ENCODE measurements at regions not wholly inside any gene's neighbourhood (a gene's known extent, or its start where the extent isn't known, plus 50 kb on each side); places are given as distances from the start of the nearest gene placed in this dataset.

DNA sequence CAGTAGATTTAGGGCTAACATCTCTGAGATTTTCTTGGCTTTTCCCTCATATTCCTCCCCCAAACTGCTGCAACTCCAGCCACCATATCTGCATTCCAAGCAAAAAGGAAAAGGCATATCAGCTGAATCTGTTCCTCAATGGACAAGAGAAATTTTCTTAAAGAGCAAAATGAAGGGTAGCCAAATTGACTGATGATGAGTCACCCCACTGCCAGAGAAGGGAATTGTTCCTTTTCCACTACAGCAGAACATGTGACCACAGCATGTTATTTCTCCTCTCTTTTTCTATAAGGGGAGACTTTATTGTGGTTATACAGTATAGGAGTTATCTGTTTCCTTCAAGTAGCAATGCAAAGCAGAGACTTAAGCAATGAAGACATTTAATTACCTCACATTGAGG is 172.5 kb downstream of the MTHFS start:
- Histone ChIP-seq H3K27ac (ENCODE audit: low read depth, low read length) (no peak overlapping the region), H3K27me3 (ENCODE audit: insufficient read depth, low read length) (no peaks in the 10 kb centered on the region), H3K4me2 (ENCODE audit: low read length) (no peak overlapping the region), H3K4me3 (ENCODE audit: insufficient read depth, low read depth, low read length) (no peak overlapping the region), H3K4me1 (ENCODE audit: insufficient read depth, low read length) (no peaks in the 10 kb centered on the region), H3K9ac (ENCODE audit: low read length) (no peak overlapping the region), H3K9me3 (ENCODE audit: insufficient read depth, low read depth, low read length) (no peaks in the 10 kb centered on the region), H3K79me2 (ENCODE audit: insufficient read depth, low read length) (no peaks in the 10 kb centered on the region), H4K20me1 (ENCODE audit: insufficient read depth, low read length) (no peaks in the 10 kb centered on the region), H2AFZ (ENCODE audit: low read depth, low read length) (no peak overlapping the region), H3K36me3 (ENCODE audit: insufficient read depth, low read length) (no peaks in the 10 kb centered on the region)
- no peak for TF ChIP-seq EZH2 (IDR thresholded peaks at IDR 0.05; ENCODE audit: insufficient read depth, low read length)
- TF ChIP-seq, protein P1, sequence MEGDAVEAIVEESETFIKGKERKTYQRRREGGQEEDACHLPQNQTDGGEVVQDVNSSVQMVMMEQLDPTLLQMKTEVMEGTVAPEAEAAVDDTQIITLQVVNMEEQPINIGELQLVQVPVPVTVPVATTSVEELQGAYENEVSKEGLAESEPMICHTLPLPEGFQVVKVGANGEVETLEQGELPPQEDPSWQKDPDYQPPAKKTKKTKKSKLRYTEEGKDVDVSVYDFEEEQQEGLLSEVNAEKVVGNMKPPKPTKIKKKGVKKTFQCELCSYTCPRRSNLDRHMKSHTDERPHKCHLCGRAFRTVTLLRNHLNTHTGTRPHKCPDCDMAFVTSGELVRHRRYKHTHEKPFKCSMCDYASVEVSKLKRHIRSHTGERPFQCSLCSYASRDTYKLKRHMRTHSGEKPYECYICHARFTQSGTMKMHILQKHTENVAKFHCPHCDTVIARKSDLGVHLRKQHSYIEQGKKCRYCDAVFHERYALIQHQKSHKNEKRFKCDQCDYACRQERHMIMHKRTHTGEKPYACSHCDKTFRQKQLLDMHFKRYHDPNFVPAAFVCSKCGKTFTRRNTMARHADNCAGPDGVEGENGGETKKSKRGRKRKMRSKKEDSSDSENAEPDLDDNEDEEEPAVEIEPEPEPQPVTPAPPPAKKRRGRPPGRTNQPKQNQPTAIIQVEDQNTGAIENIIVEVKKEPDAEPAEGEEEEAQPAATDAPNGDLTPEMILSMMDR (IDR thresholded peaks at IDR 0.05; ENCODE audit: insufficient read depth, low read depth, low read length) = no peak
- Mint-ChIP-seq H3K9me3 (ENCODE audit: unreplicated experiment) (peaks cover 6% of the 10 kb centered on the region), H3K4me1 (ENCODE audit: low read depth, unreplicated experiment) (peaks cover 14% of the 10 kb centered on the region), H3K27me3 (ENCODE audit: low read depth, unreplicated experiment) (peaks cover under 1% of the 10 kb centered on the region), H3K27ac (ENCODE audit: unreplicated experiment) (no peak overlapping the region), H3K36me3 (ENCODE audit: low read depth, unreplicated experiment) (no peaks in the 10 kb centered on the region), H3K4me3 (ENCODE audit: unreplicated experiment) (no peak overlapping the region)
- FAIRE-seq (no peak), DNase-seq (ENCODE audit: low read depth) (peak; percentile 73)

DNA sequence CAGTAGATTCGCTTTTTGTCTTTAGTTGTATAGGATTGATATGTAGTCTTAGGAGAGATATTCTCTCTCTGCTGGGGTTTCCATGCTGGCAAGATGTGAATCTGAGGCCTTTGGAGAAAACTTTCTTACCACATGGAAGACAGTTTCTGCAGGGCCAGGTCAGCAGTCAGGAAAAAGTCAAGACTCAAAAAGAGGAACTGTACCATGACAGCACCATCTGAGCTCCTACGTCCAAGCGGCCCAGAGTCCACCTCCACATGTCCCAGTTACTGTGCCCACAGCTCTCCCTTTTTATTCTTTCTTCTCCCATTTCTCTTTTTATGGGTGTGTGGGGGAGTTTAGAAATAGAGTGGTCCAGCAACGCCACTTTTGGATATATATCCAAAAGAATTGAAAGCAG is 172.0 kb downstream of the MTHFS start:
- H3K9me3 Mint-ChIP-seq (ENCODE audit: unreplicated experiment) = peaks cover 7% of the 10 kb centered on the region
- H2AFZ ChIP-seq (ENCODE audit: low read depth, low read length) = no peak overlapping the region
- peaks cover 14% of the 10 kb centered on the region for H3K4me1 Mint-ChIP-seq (ENCODE audit: low read depth, unreplicated experiment)
- H3K79me2 ChIP-seq (ENCODE audit: insufficient read depth, low read length) = no peaks in the 10 kb centered on the region
- no peak overlapping the region for H3K4me2 ChIP-seq (ENCODE audit: low read length)
- no peak overlapping the region for H3K4me3 ChIP-seq (ENCODE audit: insufficient read depth, low read depth, low read length)
- no peak overlapping the region for H3K27ac ChIP-seq (ENCODE audit: low read depth, low read length)
- no peaks in the 10 kb centered on the region for H3K4me1 ChIP-seq (ENCODE audit: insufficient read depth, low read length)
- H3K9ac ChIP-seq (ENCODE audit: low read length) = no peak overlapping the region
- H3K36me3 Mint-ChIP-seq (ENCODE audit: low read depth, unreplicated experiment) = no peaks in the 10 kb centered on the region
- no peaks in the 10 kb centered on the region for H3K27me3 ChIP-seq (ENCODE audit: insufficient read depth, low read length)
- no peak overlapping the region for H3K4me3 Mint-ChIP-seq (ENCODE audit: unreplicated experiment)
- DNase-seq (ENCODE audit: low read depth) = no peak
- H4K20me1 ChIP-seq (ENCODE audit: insufficient read depth, low read length) = no peaks in the 10 kb centered on the region
- peaks cover 5% of the 10 kb centered on the region for H3K27me3 Mint-ChIP-seq (ENCODE audit: low read depth, unreplicated experiment)
- no peaks in the 10 kb centered on the region for H3K36me3 ChIP-seq (ENCODE audit: insufficient read depth, low read length)
- H3K27ac Mint-ChIP-seq (ENCODE audit: unreplicated experiment) = no peak overlapping the region
- no peak for FAIRE-seq
- H3K9me3 ChIP-seq (ENCODE audit: insufficient read depth, low read depth, low read length) = no peaks in the 10 kb centered on the region
- no peak for TF ChIP-seq EZH2 (IDR thresholded peaks at IDR 0.05; ENCODE audit: insufficient read depth, low read length)
- TF ChIP-seq, protein P1 (IDR thresholded peaks at IDR 0.05; ENCODE audit: insufficient read depth, low read depth, low read length) = no peak

DNA sequence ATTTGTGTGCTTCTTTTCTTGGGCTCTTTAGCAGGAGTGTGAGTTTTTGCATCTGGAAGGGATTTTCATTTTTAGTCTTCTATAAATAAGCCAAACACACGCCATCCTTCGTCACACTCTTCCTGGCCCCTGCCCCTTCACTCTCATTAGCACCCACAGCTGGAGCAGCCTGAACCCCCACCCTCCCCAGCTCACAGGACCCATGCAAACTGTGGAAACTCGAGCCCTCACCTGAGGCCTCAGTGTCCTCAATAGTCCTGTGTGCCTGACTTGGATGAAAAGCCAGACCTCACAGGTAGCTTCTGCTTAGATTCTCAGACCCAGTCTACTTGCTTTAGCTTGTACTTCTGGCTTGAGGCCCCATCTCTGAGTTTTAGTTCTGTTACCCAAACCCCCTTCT is 167.9 kb downstream of the MTHFS start:
- Mint-ChIP-seq H3K36me3 (ENCODE audit: low read depth, unreplicated experiment) (no peaks in the 10 kb centered on the region), H3K9me3 (ENCODE audit: unreplicated experiment) (peaks cover 6% of the 10 kb centered on the region), H3K27me3 (ENCODE audit: low read depth, unreplicated experiment) (peaks cover 9% of the 10 kb centered on the region), H3K4me1 (ENCODE audit: low read depth, unreplicated experiment) (peaks cover 13% of the 10 kb centered on the region), H3K27ac (ENCODE audit: unreplicated experiment) (no peak overlapping the region), H3K4me3 (ENCODE audit: unreplicated experiment) (no peak overlapping the region)
- Histone ChIP-seq H3K9ac (ENCODE audit: low read length) (no peak overlapping the region), H3K4me3 (ENCODE audit: insufficient read depth, low read depth, low read length) (no peak overlapping the region), H3K27me3 (ENCODE audit: insufficient read depth, low read length) (no peaks in the 10 kb centered on the region), H3K9me3 (ENCODE audit: insufficient read depth, low read depth, low read length) (no peaks in the 10 kb centered on the region), H3K36me3 (ENCODE audit: insufficient read depth, low read length) (no peaks in the 10 kb centered on the region), H3K4me2 (ENCODE audit: low read length) (no peak overlapping the region), H4K20me1 (ENCODE audit: insufficient read depth, low read length) (no peaks in the 10 kb centered on the region), H3K4me1 (ENCODE audit: insufficient read depth, low read length) (no peaks in the 10 kb centered on the region), H2AFZ (ENCODE audit: low read depth, low read length) (no peak overlapping the region), H3K79me2 (ENCODE audit: insufficient read depth, low read length) (no peaks in the 10 kb centered on the region), H3K27ac (ENCODE audit: low read depth, low read length) (no peak overlapping the region)
- TF ChIP-seq, protein P1 (IDR thresholded peaks at IDR 0.05; ENCODE audit: insufficient read depth, low read depth, low read length) = no peak
- no peak for TF ChIP-seq EZH2 (IDR thresholded peaks at IDR 0.05; ENCODE audit: insufficient read depth, low read length)
- no peak for FAIRE-seq
- no peak for DNase-seq (ENCODE audit: low read depth)
